SK-N-SH (cell line): ENCODE measurements at regions not wholly inside any gene's neighbourhood (a gene's known extent, or its start where the extent isn't known, plus 50 kb on each side); places are given as distances from the start of the nearest gene placed in this dataset.
"Not testable (repeated sequence)": the region's sequence is repeated elsewhere in the genome, so short reads cannot be mapped to it uniquely, and the experiment has no call there.

Experiments
- CTCF ChIP-seq: fragments of 200-600 bp; sonication (generic); IDR thresholded peaks from 2 replicates; pipeline ENCODE4 v1.6.1; 2017; ENCODE audit warnings: antibody characterized with exemption, mild to moderate bottlenecking, moderate library complexity
- NFIC ChIP-seq: IDR thresholded peaks from 2 replicates; pipeline ENCODE4 v1.4.0; 2012; ENCODE audit warnings: borderline replicate concordance

DNA sequence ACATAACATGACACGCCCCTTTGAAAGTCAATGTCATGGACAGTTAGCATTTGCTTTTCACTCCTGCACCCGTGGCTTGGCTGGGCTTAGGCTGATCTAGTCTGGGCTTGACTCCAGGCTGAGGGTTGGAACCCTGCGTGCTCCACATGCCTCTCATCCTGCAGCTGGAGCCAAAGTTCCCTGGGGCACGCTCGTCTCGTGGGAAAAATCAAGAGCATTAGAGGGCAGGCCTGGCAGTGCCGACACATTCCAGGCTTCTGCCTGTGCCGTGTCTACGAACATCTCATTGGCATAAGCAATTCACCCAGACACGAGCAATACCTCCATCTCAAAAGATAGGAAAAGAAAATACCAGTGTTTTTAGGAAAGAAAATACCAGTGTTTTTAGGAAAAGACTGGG lies 342.7 kb upstream of the SULF2 start:
- not testable (repeated sequence) for TF ChIP-seq NFIC, CTCF
